Adrenal gland (tissue), 9 donors: ENCODE measurements at regions not wholly inside any gene's neighbourhood (a gene's known extent, or its start where the extent isn't known, plus 50 kb on each side); places are given as distances from the start of the nearest gene placed in this dataset.

Experiments used
- DNase-seq, 7 donors: peaks; one replicate each; pipeline ENCODE4 v3.0.0-alpha.2; 2019 to 2020
- H3K27ac ChIP-seq, 5 donors: fragments of 200-600 bp; sonication (generic) in 4 of 5; 1 replicate in 3 of 5; 2 replicates in 2 of 5; pipeline versions ENCODE4 v1.5.1 to v1.8.0; 2016 to 2020; ENCODE audit warnings: mild to moderate bottlenecking in 1 of 5
- H3K27me3 ChIP-seq: fragments of 200-600 bp; 2 replicates; pipeline ENCODE4 v1.8.0; 2021
- H3K36me3 ChIP-seq, 2 donors: fragments of 200-600 bp; replicated peaks in 1 of 2; 1 replicate in 1 of 2; 2 replicates in 1 of 2; pipeline versions ENCODE4 v1.5.1 to v1.8.0; 2018 to 2022
- H3K4me1 ChIP-seq, 2 donors: fragments of 200-600 bp; replicated peaks in 1 of 2; 1 replicate in 1 of 2; 2 replicates in 1 of 2; pipeline versions ENCODE4 v1.5.1 to v1.8.0; 2018 to 2021
- H3K4me3 ChIP-seq, 4 donors: fragments of 200-600 bp; sonication (generic) in 3 of 4; one replicate each; pipeline ENCODE4 v1.5.1; 2016 to 2018
- H3K9me3 ChIP-seq, 3 donors: fragments of 200-600 bp; sonication (generic) in 1 of 3; replicated peaks in 1 of 3; 1 replicate in 2 of 3; 2 replicates in 1 of 3; pipeline versions ENCODE4 v1.5.1 to v1.8.0; 2016 to 2021
- POLR2A ChIP-seq, 2 donors: fragments of 450-650 bp; IDR thresholded peaks; one replicate each; pipeline ENCODE4 v1.6.1; 2017; ENCODE audit warnings: antibody characterized with exemption in 2 of 2, mild to moderate bottlenecking in 2 of 2, moderate library complexity in 1 of 2
- WGBS, 4 donors: extraction: QIAGEN DNeasy Blood & Tissue Kit in 2 of 4; methylation state at CpG; one replicate each; pipeline versions ENCODE4 v1.1.5 to v1.1.7; 2013 to 2017; 5-methylcytosine and 5-hydroxymethylcytosine counted together
- intact Hi-C, 2 donors: fragments of 100-400 bp; cut with DNase I; formaldehyde crosslinking; loops; one replicate each; pipeline versions ENCODE4 v1.14.1 to v1.15.0; 2022 to 2023
- TF ChIP-seq, protein P1 (sequence below), 6 experiments: fragments of 450-650 bp in 4 of 6; fragments of 200-600 bp in 2 of 6; sonication (generic) in 1 of 6; IDR thresholded peaks; 1 replicate in 5 of 6; 2 replicates in 1 of 6; pipeline versions ENCODE4 v1.5.1 to v1.8.0; 2016 to 2021; ENCODE audit warnings: antibody characterized with exemption in 6 of 6, mild to moderate bottlenecking in 2 of 6, moderate library complexity in 1 of 6
- donor health status: healthy with polysubstance abuse.
- donor health status: Bipolar disorder and iron deficiency.
- donor health status: DM: yes; HTN: yes; CAD: no.
- donor health status: DM: no; HTN: no; CAD: no.
- donor health status: DM: no; HTN: no; CAD: no.

DNA sequence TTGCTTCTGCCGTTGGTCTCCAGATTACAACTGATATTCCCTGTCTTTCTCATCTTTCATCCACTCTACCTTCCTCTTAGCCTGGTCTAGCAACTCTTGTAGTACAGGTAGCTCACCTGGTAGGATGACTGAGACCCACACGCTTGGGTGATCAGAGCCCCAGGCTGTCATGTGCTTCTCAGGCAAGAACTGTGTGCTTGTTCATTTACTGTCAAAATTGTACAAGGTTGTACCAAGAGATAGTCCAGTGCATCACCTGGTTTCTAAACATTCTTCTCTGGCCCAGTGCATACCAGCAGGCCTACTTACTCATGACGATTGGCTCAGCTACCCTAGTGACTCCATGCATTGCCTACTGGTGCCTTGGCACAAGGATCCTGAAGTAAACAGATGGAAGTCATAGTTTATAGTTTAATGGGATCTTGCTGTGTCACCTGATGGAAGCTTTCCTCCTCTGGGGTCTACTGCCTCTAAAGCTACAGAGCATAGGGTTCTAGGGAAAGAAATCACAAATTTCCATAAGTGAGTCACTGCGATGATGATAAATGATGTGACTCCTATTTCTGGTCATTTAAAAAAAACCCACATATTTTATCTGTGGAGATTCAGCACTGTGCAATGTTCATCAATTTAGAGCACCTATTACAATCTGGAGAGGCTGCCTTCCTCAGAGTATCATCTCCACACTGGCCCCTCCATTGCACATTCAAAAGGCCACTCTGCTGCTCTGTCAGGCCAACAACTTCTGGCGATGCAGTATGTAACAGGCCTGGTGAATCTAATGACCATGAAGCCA is 481.8 kb upstream of the MEIS1 start:
- no peaks in the 10 kb centered on the region for H3K9me3 ChIP-seq
- H3K4me1 ChIP-seq = no peaks in the 10 kb centered on the region
- no peaks in the 10 kb centered on the region for H3K36me3 ChIP-seq
- no peak for DNase-seq
- H3K27me3 ChIP-seq = no peaks in the 10 kb centered on the region
- no peak overlapping the region for H3K4me3 ChIP-seq
- WGBS, 4 donors = 84 to 92% (median 89%) methylated on average over 5 of the region's 5 CpGs
- H3K27ac ChIP-seq = no peak overlapping the region
- no peak for TF ChIP-seq POLR2A (IDR thresholded peaks at IDR 0.05)
- TF ChIP-seq, protein P1, sequence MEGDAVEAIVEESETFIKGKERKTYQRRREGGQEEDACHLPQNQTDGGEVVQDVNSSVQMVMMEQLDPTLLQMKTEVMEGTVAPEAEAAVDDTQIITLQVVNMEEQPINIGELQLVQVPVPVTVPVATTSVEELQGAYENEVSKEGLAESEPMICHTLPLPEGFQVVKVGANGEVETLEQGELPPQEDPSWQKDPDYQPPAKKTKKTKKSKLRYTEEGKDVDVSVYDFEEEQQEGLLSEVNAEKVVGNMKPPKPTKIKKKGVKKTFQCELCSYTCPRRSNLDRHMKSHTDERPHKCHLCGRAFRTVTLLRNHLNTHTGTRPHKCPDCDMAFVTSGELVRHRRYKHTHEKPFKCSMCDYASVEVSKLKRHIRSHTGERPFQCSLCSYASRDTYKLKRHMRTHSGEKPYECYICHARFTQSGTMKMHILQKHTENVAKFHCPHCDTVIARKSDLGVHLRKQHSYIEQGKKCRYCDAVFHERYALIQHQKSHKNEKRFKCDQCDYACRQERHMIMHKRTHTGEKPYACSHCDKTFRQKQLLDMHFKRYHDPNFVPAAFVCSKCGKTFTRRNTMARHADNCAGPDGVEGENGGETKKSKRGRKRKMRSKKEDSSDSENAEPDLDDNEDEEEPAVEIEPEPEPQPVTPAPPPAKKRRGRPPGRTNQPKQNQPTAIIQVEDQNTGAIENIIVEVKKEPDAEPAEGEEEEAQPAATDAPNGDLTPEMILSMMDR (IDR thresholded peaks at IDR 0.05) = no peak
- intact Hi-C loops = no loop called here

DNA sequence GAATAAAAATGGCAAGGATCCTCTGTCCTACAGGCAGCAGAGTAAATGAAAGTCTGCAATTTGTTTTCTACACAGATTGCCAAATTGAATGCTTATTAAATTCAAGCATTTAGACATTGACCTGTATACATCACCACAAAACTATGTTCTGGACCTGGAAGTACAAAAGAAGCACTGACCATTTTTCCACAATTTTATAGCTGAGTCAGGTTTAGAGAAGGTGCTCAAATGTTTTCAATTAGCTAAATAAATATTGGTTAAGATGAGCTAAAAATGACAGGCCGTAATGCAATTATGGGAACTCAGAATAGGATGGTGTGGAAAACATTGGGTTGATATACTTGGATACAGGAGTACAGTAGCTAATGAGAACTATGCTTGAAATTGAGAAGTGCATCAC is 490.7 kb upstream of the MEIS1 start:
- no peaks in the 10 kb centered on the region for H3K27me3 ChIP-seq
- 86 to 95% (median 90%) methylated on average over 1 of the region's 1 CpG for WGBS, 4 donors
- H3K9me3 ChIP-seq = no peaks in the 10 kb centered on the region
- no peaks in the 10 kb centered on the region for H3K4me1 ChIP-seq
- no peak overlapping the region for H3K27ac ChIP-seq
- intact Hi-C loops = no loop called here
- H3K36me3 ChIP-seq = no peaks in the 10 kb centered on the region
- TF ChIP-seq POLR2A (IDR thresholded peaks at IDR 0.05) = no peak
- TF ChIP-seq, protein P1 (IDR thresholded peaks at IDR 0.05) = no peak
- H3K4me3 ChIP-seq = no peak overlapping the region
- DNase-seq = no peak

DNA sequence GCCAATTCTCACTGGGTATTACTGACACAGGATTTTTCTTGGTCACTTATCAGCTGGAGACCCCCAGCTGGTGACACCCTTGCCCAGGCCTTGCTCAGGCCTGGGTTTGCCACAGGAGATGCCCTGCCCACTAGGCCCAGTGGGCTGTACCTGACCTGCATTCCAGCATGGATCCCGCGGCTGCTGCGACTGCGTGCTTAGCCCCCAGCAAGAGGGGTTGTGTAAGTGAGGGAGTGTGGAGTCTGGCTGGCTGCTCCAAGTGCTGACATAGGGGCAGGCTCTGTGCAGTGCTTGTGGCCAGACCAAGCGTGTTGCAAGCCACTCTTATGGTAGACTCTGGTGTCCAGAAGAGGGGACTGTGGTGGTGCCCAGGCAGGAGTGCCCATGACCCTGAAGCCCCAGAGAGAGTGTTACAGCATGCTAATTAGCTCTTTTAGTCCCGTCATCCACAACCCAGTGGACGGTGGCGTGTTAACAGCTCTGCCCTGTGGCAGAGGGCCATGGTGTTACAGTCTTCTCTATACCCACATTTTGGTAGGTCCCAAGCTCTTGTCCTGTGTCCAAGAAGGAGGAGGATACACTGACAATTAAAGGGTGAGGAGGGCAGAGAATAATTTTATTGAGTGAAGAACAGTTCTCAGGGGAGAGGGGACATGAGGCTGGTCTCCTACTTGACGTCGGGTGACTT is 491.7 kb upstream of the MEIS1 start:
- Histone ChIP-seq H3K27me3 (no peaks in the 10 kb centered on the region), H3K9me3 (no peaks in the 10 kb centered on the region), H3K36me3 (no peaks in the 10 kb centered on the region), H3K4me1 (no peaks in the 10 kb centered on the region), H3K4me3 (no peak overlapping the region), H3K27ac (no peak overlapping the region)
- TF ChIP-seq, protein P1 (IDR thresholded peaks at IDR 0.05) = no peak
- TF ChIP-seq POLR2A (IDR thresholded peaks at IDR 0.05) = no peak
- 93 to 96% (median 95%) methylated on average over 3 to 10 of the region's 10 CpGs for WGBS, 4 donors
- intact Hi-C loops = no loop called here
- DNase-seq = no peak

DNA sequence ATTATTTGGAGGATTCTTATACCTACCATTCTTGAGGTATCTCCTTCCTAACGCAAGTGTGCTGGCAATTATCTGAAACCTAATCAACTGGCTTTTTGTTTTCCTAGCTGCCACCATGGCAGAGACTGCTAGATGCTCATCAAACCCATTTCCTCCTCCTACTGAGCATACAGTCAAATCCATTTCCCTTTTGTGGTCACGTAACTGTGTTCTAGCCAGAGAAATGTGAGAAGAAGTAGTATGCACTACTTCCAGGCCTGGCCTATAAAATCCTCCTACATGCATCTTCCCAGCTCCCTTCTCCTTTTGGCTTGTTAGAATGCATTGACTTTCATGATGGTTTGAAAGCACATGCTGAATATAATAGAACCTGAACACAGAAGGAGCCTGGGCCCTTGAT is 494.1 kb upstream of the MEIS1 start:
- Histone ChIP-seq H3K27ac (no peak overlapping the region), H3K27me3 (no peaks in the 10 kb centered on the region), H3K9me3 (no peaks in the 10 kb centered on the region), H3K36me3 (no peaks in the 10 kb centered on the region), H3K4me1 (no peaks in the 10 kb centered on the region), H3K4me3 (no peak overlapping the region)
- 60 to 79% (median 73%) methylated on average over 2 of the region's 2 CpGs for WGBS, 4 donors
- no peak for DNase-seq
- TF ChIP-seq, protein P1 (IDR thresholded peaks at IDR 0.05) = no peak
- TF ChIP-seq POLR2A (IDR thresholded peaks at IDR 0.05) = no peak
- intact Hi-C loops = no loop called here
